ENCODE measurements at regions not wholly inside any gene's neighbourhood (a gene's known extent, or its start where the extent isn't known, plus 50 kb on each side); places are given as distances from the start of the nearest gene placed in this dataset.

Small RNA genes in the stretch of these regions (small RNA-seq; reads per million reads assigned to genes)
- gene RNU6-463P: 0 to 699 (median 1.3) reads per million in 6 experiments
